Progenitor cell of endocrine pancreas (in vitro differentiated cells): ENCODE measurements at regions not wholly inside any gene's neighbourhood (a gene's known extent, or its start where the extent isn't known, plus 50 kb on each side); places are given as distances from the start of the nearest gene placed in this dataset.
A peak's percentile ranks its signal among the peaks of the same experiment; 100 is the strongest.

ENCODE experiments used
- DNase-seq: peaks from one replicate; pipeline ENCODE4 v3.0.0; 2021; ENCODE audit warnings: low spot score; ENCODE audit not compliant: unreplicated experiment
- H3K27ac Mint-ChIP-seq: 2 replicates; pipeline ENCODE4 v1.8.0; 2021; ENCODE audit warnings: mild to moderate bottlenecking, moderate library complexity, mixed read lengths
- H3K27me3 Mint-ChIP-seq: 2 replicates; pipeline ENCODE4 v1.8.0; 2021; ENCODE audit warnings: mixed read lengths
- H3K36me3 Mint-ChIP-seq: 2 replicates; pipeline ENCODE4 v1.8.0; 2022; ENCODE audit warnings: mixed read lengths; ENCODE audit not compliant: insufficient read depth
- H3K4me1 Mint-ChIP-seq: 2 replicates; pipeline ENCODE4 v1.8.0; 2021; ENCODE audit warnings: low read depth, mixed read lengths
- H3K4me3 Mint-ChIP-seq: 2 replicates; pipeline ENCODE4 v1.8.0; 2021; ENCODE audit warnings: low read depth, mild to moderate bottlenecking, moderate library complexity, mixed read lengths
- H3K9me3 Mint-ChIP-seq: 2 replicates; pipeline ENCODE4 v1.8.0; 2021; ENCODE audit warnings: low read depth, mixed read lengths
- TF ChIP-seq, protein P1 (sequence below): fragments of 200-600 bp; sonication (generic); IDR thresholded peaks from one replicate; pipeline ENCODE4 v1.5.0; 2021; ENCODE audit warnings: antibody characterized with exemption, mild to moderate bottlenecking; ENCODE audit not compliant: unreplicated experiment

DNA sequence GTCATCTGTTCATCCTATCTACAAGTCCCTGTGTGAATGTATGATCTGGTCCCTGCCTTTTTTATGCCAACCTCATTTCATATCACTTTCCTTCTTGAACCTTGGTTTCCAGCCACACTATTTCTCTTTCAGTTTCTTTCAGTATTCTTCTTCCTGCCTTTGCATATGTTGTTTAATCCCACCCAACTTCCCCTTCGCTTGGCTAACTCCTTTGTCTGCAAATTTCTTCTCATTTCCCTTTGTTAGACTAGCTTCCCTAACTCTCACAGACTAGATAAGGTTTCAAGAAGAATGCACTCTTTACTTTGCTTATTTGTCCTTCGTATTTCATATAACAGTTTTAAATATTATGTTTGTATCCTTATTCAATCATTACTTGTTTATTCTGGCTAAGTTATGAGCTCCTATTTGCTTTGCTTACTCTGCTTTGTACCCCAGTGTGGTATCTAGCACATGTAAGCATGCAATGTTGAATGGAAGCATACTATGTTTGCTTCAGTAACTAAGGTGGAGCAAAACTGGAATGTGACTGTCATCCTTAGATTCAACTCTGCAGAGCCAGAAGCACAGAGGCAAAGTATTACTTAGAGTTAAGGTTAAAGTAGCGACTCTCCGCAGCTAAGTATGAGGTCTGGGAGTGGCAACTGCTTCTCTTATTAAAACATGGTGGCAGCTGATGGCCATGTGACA lies 681.3 kb downstream of the CPS1 start:
- no peak for DNase-seq
- Mint-ChIP-seq H3K9me3 (peaks cover 6% of the 10 kb centered on the region), H3K4me1 (peaks cover 12% of the 10 kb centered on the region), H3K27me3 (no peaks in the 10 kb centered on the region), H3K4me3 (no peak overlapping the region), H3K27ac (no peak overlapping the region), H3K36me3 (no peaks in the 10 kb centered on the region)
- TF ChIP-seq, protein P1, sequence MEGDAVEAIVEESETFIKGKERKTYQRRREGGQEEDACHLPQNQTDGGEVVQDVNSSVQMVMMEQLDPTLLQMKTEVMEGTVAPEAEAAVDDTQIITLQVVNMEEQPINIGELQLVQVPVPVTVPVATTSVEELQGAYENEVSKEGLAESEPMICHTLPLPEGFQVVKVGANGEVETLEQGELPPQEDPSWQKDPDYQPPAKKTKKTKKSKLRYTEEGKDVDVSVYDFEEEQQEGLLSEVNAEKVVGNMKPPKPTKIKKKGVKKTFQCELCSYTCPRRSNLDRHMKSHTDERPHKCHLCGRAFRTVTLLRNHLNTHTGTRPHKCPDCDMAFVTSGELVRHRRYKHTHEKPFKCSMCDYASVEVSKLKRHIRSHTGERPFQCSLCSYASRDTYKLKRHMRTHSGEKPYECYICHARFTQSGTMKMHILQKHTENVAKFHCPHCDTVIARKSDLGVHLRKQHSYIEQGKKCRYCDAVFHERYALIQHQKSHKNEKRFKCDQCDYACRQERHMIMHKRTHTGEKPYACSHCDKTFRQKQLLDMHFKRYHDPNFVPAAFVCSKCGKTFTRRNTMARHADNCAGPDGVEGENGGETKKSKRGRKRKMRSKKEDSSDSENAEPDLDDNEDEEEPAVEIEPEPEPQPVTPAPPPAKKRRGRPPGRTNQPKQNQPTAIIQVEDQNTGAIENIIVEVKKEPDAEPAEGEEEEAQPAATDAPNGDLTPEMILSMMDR: no peak

DNA sequence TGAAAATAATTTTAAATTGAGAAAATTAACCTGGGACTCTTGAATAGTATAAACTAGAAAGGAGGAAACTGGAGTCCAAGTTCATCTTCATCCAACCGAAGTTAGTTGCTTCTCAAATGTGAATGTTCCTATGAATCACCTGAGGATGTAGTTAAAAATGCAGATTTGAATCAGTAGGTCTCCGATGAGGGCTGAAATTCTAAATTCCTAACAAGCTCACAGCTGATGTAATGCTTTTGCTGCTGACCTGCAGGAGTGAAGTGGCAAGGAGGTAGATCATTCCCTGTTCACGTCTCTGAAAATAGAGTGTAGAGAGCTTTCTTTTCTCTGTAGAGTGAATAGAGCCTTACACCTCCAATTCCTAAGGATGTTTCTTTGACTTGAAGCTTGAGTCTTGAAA lies 685.5 kb downstream of the CPS1 start:
- no peaks in the 10 kb centered on the region for H3K27me3 Mint-ChIP-seq
- no peak overlapping the region for H3K4me3 Mint-ChIP-seq
- H3K27ac Mint-ChIP-seq: no peak overlapping the region

DNA sequence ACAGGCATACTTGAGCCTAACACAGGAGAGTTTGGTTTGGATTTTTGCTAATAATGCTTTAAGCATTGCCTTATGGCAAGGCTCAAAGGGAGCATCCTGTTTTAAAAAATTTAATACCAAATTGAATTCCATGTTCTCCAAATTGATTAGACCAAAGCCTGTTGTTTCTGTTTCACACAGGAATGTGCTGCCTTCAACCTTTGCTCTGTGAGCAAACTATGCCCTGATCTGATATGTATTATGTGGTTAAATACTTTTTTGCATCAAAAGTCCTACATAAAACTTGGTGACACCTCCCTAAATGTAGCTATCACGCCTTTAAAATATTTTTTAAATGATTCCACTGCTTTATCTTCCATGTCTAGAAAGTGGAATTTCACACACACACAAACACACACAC lies 691.4 kb downstream of the CPS1 start:
- no peaks in the 10 kb centered on the region for H3K36me3 Mint-ChIP-seq
- peaks cover 15% of the 10 kb centered on the region for H3K4me1 Mint-ChIP-seq
- TF ChIP-seq, protein P1: no peak
- no peak overlapping the region for H3K4me3 Mint-ChIP-seq
- no peak for DNase-seq
- H3K27me3 Mint-ChIP-seq: no peaks in the 10 kb centered on the region
- H3K9me3 Mint-ChIP-seq: no peaks in the 10 kb centered on the region
- H3K27ac Mint-ChIP-seq: peak overlapping the region; percentile 12

More for the DNA sequence above, 685.5 kb downstream of the CPS1 start:
- DNase-seq: no peak
- H3K4me1 Mint-ChIP-seq: peaks cover 10% of the 10 kb centered on the region
- TF ChIP-seq, protein P1: no peak
- H3K36me3 Mint-ChIP-seq: no peaks in the 10 kb centered on the region
- peaks cover 3% of the 10 kb centered on the region for H3K9me3 Mint-ChIP-seq

DNA sequence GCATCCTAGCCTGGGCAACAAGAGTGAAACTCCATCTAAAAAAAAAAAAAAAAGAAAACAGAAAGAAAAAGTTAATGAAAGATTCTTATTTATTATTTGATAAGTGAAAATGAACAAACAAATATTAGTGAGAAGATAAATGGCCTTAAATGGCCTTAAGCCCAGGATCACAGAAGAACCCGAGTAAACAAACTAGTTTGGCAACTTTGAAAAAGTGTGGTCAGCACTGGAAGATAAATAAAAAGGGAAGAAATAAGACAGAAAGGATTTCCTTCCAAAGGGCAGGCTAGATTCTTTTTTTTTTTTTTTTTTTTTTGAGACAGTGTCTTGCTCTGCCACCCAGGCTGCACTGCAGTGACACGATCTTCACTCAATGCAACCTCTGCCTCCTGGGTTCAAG lies 692.4 kb downstream of the CPS1 start:
- Mint-ChIP-seq H3K27me3 (no peaks in the 10 kb centered on the region), H3K4me1 (peaks cover 15% of the 10 kb centered on the region), H3K27ac (no peak overlapping the region), H3K36me3 (no peaks in the 10 kb centered on the region), H3K4me3 (no peak overlapping the region), H3K9me3 (no peaks in the 10 kb centered on the region)
- no peak for DNase-seq
- TF ChIP-seq, protein P1: no peak

DNA sequence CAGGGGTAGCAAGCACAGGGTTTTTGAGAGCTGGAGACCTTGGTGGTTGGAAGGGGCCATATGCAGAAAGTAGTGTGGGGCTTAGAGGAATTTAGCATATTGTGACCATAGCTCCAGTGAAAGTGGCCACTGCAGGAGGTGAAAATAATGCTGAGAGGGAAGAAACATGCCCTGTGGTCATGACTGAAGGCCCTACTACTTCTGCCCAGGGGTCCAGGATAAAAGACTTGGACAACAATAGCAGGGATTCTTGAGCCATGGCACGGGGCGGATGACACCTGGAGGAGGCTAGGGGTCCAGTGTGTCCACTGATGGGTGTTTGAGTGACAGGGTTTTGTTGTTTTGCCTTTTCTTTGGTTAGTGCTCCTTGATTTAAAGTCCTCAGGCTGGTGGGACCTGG lies 694.6 kb downstream of the CPS1 start:
- H3K4me3 Mint-ChIP-seq: no peak overlapping the region
- TF ChIP-seq, protein P1: no peak
- peaks cover 15% of the 10 kb centered on the region for H3K4me1 Mint-ChIP-seq
- H3K27ac Mint-ChIP-seq: no peak overlapping the region
- peaks cover 7% of the 10 kb centered on the region for H3K9me3 Mint-ChIP-seq
- no peaks in the 10 kb centered on the region for H3K36me3 Mint-ChIP-seq
- no peak for DNase-seq
- no peaks in the 10 kb centered on the region for H3K27me3 Mint-ChIP-seq
